Activated CD4-positive, alpha-beta T cell treated with anti-CD3 and anti-CD28 coated beads for 1 hour (primary cell): ENCODE measurements at regions not wholly inside any gene's neighbourhood (a gene's known extent, or its start where the extent isn't known, plus 50 kb on each side); places are given as distances from the start of the nearest gene placed in this dataset.
"Not testable (repeated sequence)": the region's sequence is repeated elsewhere in the genome, so short reads cannot be mapped to it uniquely, and the experiment has no call there.

Source experiments
- DNase-seq: peaks from one replicate; pipeline ENCODE4 v3.0.0-alpha.2; 2020

GRCh38 chr15:22263738-22264137, 183.4 kb downstream of the OR4M2 start:
- DNase-seq, result peak; percentile 17

DNA sequence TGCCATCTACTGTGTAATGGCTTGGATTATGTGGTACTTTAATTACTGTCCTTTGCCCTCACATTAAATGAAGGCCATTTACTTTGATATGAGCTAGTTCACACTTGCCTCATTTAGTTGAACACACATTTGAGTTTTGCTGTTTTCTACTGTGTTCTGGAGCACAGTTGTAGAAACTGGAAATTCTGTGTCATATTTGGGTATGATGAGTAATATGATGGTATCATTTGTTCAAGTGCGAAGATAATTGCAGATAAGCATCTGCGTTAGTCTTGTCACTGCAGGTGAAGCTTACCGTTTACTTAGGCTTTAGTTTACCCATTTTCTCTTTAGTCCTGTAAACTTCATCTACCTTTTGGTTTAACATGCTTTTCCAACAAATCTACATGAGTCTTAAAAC, 183.9 kb downstream of the OR4M2 start:
- DNase-seq, result not testable (repeated sequence)

- no peak for DNase-seq
These were observed 185.0 kb downstream of the OR4M2 start for GRCh38 chr15:22265056-22265945.

DNA sequence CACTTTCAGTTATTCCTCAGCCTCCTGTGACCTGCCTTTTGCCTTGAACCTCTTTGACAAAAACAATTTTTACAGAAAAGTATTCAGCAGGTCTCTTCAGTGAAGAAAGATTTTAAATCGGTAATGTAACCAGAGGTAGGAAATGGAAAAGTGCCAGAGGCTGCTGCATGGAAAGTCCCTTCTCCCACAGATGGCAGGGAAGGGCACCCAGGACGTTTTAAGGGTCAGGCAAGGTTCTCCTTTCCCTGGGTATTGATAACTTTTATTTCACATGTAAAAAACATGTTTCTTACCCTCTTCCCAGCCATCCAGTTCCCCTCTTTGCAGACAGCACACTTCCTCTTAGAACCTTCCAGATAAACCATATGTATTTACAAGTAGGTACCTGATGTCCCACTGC, 185.6 kb downstream of the OR4M2 start:
- DNase-seq, result no peak

DNA sequence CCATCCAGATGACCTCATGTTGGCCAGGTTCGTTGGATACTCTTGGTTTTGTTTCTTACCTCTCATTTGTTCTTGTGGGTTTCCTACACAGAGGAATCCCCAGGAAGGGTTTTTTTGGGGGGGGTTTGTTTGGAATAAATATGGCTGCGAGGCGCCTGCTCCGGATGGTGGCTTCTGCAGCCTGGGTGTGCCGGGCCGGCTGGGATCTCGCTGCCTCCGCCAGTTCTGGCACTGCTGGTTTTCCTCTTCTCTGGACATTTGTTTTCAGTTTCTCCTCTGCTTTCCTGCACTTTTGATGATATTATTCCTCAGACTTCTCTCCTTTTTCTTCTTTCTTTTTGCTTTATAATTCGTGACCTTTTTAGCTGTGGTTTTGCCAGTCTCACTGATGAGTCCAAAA, 187.4 kb downstream of the OR4M2 start:
- DNase-seq, result no peak

DNA sequence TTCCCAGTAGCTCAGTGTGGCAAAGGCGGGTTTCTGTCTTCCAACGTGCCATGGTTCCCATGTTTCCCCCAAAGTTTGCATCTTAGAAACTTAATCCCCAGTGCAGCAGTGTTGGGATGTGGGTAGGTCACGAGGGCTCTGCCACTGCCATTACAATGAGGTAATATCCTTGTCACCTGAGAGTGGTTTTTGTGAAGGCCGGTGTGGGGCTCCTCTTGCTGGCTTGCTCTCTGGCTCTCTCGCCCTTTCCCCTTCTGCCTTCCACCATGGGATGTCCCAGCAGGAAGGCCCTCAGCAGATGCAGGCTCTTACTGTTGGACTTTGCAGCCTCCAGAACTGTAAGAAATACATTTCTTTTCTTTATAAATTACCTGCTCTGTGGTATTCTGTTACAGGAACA, 187.9 kb downstream of the OR4M2 start:
- not testable (repeated sequence) for DNase-seq

DNA sequence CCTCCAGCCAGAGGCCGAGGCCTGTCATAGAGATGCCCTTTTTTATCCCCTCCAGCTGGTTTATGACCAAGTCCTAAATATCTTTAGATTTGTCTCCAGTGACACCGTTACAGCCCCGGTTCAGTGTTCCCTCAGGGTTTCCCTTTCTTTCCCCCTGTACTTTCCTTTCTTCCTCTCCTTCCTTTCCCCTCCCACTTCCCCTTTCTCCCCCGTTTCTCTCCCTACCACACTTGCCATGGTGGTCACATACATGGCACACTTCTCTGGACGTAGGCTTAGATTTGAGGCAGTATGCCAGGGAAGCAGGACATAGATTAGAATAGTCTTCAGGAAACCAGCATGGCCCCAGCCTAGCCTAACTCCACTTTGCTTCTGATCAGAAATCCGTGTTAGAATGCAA, 188.3 kb downstream of the OR4M2 start:
- not testable (repeated sequence) for DNase-seq

GRCh38 chr15:22272286-22273160, 186.2 kb upstream of the GOLGA6L22 start:
- not testable (repeated sequence) for DNase-seq

DNA sequence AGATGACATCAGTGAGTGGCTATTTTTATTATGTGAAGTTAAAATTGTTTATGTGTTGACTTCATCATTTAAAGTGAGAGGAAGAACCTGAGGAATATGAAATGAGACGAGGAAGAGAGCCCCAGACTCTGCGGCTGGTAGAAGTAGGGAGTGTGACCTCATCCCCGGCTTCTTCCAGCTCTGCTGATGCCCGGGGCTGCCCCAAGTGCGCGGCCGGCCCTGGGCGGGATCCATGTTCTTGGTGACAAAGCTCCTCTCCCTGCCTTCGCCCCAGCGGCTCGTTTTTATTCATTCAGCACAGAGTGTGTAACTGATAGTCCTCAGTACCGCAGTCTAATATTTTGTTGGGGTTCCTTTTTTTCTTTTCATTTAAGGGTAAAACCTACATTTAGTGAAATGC, 185.5 kb upstream of the GOLGA6L22 start:
- not testable (repeated sequence) for DNase-seq

DNA sequence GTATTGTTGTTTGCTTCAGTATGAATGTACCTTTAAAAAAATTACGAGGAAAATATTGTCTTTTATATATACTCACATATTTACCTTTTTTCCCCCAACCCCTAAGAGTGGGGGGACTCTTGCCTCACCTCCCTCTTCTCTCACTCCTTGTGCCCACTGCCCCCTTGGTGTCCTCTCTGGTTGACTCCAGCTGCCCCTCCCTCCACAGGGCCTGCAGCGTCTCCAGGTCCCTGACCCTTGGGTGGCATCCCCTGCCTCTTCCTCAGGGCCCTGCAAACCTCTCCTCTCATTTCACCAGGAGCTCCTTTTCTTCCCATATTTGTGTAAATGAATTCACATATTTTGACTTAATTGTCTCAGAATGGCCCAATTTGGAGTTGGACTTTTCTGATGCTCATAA, 184.3 kb upstream of the GOLGA6L22 start:
- DNase-seq, result not testable (repeated sequence)

DNA sequence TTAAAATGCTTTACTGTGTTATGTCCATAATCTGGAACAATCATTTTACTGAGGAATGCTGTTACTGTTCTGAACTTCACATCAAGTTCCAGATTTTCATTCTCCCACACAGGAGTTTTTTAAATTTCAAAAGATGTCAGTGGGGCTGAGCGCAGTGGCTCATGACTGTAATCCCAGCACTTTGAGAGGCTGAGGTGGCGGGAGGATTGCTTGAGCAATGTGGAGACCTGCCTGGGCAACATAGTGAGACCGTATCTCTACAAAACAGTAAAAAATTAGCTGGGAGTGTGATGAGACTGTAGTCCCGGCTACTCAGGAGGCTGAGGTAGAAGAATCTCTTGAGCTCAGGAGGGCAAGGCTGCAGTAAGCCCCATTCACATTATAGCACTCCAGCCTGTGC, 177.9 kb upstream of the GOLGA6L22 start:
- DNase-seq, result not testable (repeated sequence)

DNA sequence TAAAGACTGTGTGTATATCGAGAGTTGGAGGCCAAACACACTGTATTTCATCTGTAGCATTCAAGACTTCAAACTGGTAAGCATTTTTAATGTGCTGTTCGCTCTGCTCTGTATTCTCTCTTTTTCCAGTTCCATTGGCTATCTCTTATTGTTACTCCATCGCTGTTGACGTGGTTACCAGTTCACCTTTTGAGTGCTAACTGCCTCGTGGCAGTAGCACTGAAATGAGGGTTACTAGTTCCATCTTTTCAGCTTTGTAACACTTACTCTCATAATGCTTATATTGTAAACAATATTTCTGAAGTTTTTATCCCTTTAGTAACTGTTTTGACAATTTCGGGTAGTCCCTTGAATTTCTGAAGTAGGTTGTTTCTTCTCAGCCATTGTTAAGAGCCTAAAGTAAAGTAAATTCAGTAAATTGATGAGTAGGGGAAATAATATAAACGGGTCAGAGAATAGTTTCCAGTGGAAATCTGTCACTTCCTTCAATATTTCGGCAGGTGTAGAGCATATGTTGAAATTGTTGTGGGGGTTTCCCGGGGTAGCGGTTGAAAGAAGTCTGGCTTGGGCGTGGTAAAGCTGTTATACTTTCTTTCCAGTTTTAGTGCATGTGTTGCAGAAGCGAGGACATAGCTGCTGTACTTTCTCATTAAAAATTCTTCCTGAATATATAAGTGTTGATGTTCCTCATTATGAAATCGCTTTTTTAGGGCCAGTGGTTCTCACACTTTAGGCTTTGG, 175.7 kb upstream of the GOLGA6L22 start:
- not testable (repeated sequence) for DNase-seq

DNA sequence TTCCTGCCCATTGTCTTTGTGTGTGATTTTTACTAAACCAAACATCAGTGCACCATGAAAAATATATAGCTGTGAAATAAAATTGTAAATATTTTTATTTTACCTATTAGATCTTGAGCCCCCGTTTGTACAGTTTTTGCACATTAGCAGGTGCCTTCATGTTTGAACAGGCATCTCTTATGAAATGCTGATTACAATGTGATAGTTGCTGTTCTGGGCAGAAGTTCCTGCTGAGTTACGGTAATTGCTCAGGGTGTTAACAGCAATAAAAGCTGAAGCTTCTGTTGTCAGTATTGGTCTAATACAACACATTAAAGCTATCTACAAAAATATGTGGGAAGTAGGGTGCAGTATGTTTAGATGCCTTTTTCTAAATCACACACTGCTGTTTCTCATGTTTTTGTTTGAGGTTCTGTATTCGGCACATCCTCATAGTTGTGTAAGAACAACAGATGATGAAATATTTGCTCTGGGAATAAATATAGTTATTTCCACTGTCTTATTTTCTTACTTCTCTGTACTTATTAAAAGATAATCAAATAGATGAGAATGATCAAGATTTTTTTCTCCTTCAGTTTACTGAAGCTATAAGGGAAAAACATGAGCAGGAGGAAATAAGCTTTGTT, 173.8 kb upstream of the GOLGA6L22 start:
- DNase-seq, result not testable (repeated sequence)

GRCh38 chr15:22291054-22291453, 167.6 kb upstream of the GOLGA6L22 start:
- not testable (repeated sequence) for DNase-seq

- DNase-seq, result not testable (repeated sequence)
These were observed 155.6 kb upstream of the GOLGA6L22 start for GRCh38 chr15:22303112-22303511.
